Liver (tissue), 7 donors: ENCODE measurements at regions not wholly inside any gene's neighbourhood (a gene's known extent, or its start where the extent isn't known, plus 50 kb on each side); places are given as distances from the start of the nearest gene placed in this dataset.

Source experiments
- DNase-seq: peaks from one replicate; pipeline ENCODE4 v3.0.0-alpha.2; 2017; ENCODE audit warnings: low spot score
- H3K27ac ChIP-seq, 2 donors: one replicate each; pipeline ENCODE4 v1.7.0; 2013; ENCODE audit warnings: inconsistent platforms in 2 of 2, low read length in 2 of 2, control low read depth in 1 of 2, low read depth in 1 of 2, mild to moderate bottlenecking in 1 of 2
- H3K27me3 ChIP-seq, 4 donors: one replicate each; pipeline versions ENCODE4 v1.6.1 to v1.7.0; 2013; ENCODE audit warnings: low read length in 3 of 4, inconsistent platforms in 1 of 4, mild to moderate bottlenecking in 1 of 4, moderate library complexity in 1 of 4; ENCODE audit not compliant: control insufficient read depth in 4 of 4, insufficient read depth in 4 of 4
- H3K36me3 ChIP-seq, 4 donors: one replicate each; pipeline versions ENCODE4 v1.6.1 to v1.7.0; 2013; ENCODE audit warnings: low read length in 3 of 4, mild to moderate bottlenecking in 3 of 4, low read depth in 1 of 4, moderate library complexity in 1 of 4; ENCODE audit not compliant: control insufficient read depth in 4 of 4, insufficient read depth in 3 of 4
- H3K4me1 ChIP-seq, 4 donors: one replicate each; pipeline versions ENCODE4 v1.6.1 to v1.7.0; 2013; ENCODE audit warnings: low read length in 3 of 4, mild to moderate bottlenecking in 3 of 4, moderate library complexity in 1 of 4; ENCODE audit not compliant: control insufficient read depth in 4 of 4, insufficient read depth in 4 of 4
- H3K4me3 ChIP-seq, 3 donors: one replicate each; pipeline versions ENCODE4 v1.6.1 to v1.7.0; 2013; ENCODE audit warnings: low read length in 3 of 3, control low read depth in 1 of 3, low read depth in 1 of 3, mild to moderate bottlenecking in 1 of 3
- H3K9ac ChIP-seq, 2 donors: one replicate each; pipeline ENCODE4 v1.7.0; 2013; ENCODE audit warnings: low read length in 2 of 2, mild to moderate bottlenecking in 2 of 2, moderate library complexity in 2 of 2, control low read depth in 1 of 2, low read depth in 1 of 2
- H3K9me3 ChIP-seq, 4 donors: one replicate each; pipeline versions ENCODE4 v1.6.1 to v1.7.0; 2013; ENCODE audit warnings: low read length in 3 of 4; ENCODE audit not compliant: control insufficient read depth in 4 of 4
- ATF3 ChIP-seq: IDR thresholded peaks from 2 replicates; pipeline ENCODE4 v1.6.1; 2016; ENCODE audit warnings: antibody characterized with exemption
- EGR1 ChIP-seq, 2 donors: IDR thresholded peaks; 2 replicates each; pipeline ENCODE4 v1.6.1; 2016 to 2018; ENCODE audit warnings: antibody characterized with exemption in 2 of 2, low read depth in 2 of 2
- FOXA1 ChIP-seq: IDR thresholded peaks from 2 replicates; pipeline ENCODE4 v1.6.1; 2016; ENCODE audit warnings: antibody characterized with exemption
- FOXA2 ChIP-seq: IDR thresholded peaks from 2 replicates; pipeline ENCODE4 v1.6.1; 2016; ENCODE audit warnings: antibody characterized with exemption
- GABPA ChIP-seq, 2 donors: IDR thresholded peaks in 1 of 2; conservative IDR thresholded peaks in 1 of 2; 2 replicates each; pipeline ENCODE4 v1.6.1; 2016; ENCODE audit warnings: antibody characterized with exemption in 2 of 2, mild to moderate bottlenecking in 1 of 2, moderate library complexity in 1 of 2
- HNF4A ChIP-seq, 2 donors: conservative IDR thresholded peaks; 2 replicates each; pipeline ENCODE4 v1.6.1; 2016; ENCODE audit warnings: antibody characterized with exemption in 2 of 2, mild to moderate bottlenecking in 2 of 2
- HNF4G ChIP-seq: IDR thresholded peaks from 2 replicates; pipeline ENCODE4 v1.6.1; 2016; ENCODE audit warnings: antibody characterized with exemption
- JUND ChIP-seq, 2 donors: IDR thresholded peaks; 2 replicates each; pipeline ENCODE4 v1.6.1; 2016; ENCODE audit warnings: antibody characterized with exemption in 2 of 2
- MAX ChIP-seq: IDR thresholded peaks from 2 replicates; pipeline ENCODE4 v1.6.1; 2016; ENCODE audit warnings: antibody characterized with exemption
- NR2F2 ChIP-seq: IDR thresholded peaks from 2 replicates; pipeline ENCODE4 v1.6.1; 2016; ENCODE audit warnings: antibody characterized with exemption
- RAD21 ChIP-seq, 2 donors: IDR thresholded peaks; 2 replicates each; pipeline ENCODE4 v1.6.1; 2016; ENCODE audit warnings: antibody characterized with exemption in 2 of 2, mild to moderate bottlenecking in 2 of 2
- REST ChIP-seq: IDR thresholded peaks from 2 replicates; pipeline ENCODE4 v1.6.1; 2016; ENCODE audit warnings: antibody characterized with exemption, mild to moderate bottlenecking
- TAF1 ChIP-seq: conservative IDR thresholded peaks from 2 replicates; pipeline ENCODE4 v1.6.1; 2016; ENCODE audit warnings: antibody characterized with exemption, mild to moderate bottlenecking
- YY1 ChIP-seq: IDR thresholded peaks from 2 replicates; pipeline ENCODE4 v1.6.1; 2016; ENCODE audit warnings: antibody characterized with exemption, mild to moderate bottlenecking
- ZBTB33 ChIP-seq: IDR thresholded peaks from 2 replicates; pipeline ENCODE4 v1.6.1; 2016; ENCODE audit warnings: antibody characterized with exemption
- WGBS: extraction: QIAGEN DNeasy Blood & Tissue Kit; methylation state at CpG from one replicate; pipeline ENCODE4 v1.1.7; 2013; 5-methylcytosine and 5-hydroxymethylcytosine counted together
- donor health status: healthy.
- donor health status: healthy.
- donor health status: healthy.
- donor health status: healthy.

GRCh38 chr7:19209166-19209696 is 64.0 kb upstream of the FERD3L start (continued):
- no peak for TF ChIP-seq ZBTB33
- TF ChIP-seq TAF1: no peak
- no peak for TF ChIP-seq ATF3
- TF ChIP-seq RAD21 (IDR thresholded peaks at IDR 0.05): no peak
- no peak for TF ChIP-seq GABPA (IDR thresholded peaks at IDR 0.05 in 1 of 2, conservative IDR thresholded peaks at IDR 0.05 in 1 of 2)

DNA sequence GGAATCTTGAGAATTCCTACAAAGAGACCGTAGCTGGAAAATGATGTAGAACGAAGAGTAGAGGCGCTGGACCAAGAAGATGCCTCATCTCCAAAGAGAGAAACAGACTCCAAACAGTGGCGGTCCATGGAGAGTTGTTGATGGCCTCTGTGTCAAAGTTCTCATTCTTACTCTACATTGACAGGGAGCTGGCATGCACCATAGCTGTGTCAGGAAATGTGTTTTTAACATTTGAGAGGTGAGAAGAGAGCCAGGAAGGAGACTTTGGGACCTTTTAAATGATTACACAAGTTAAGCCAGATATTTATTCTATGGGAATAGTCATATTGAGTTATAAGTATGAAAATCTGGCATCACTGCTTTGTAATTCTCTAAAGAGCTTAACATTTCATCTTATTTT is 61.5 kb upstream of the FERD3L start:
- H3K4me3 ChIP-seq: no peak overlapping the region
- DNase-seq: no peak
- no peak overlapping the region for H3K9ac ChIP-seq
- no peak overlapping the region for H3K27ac ChIP-seq
- H3K4me1 ChIP-seq: no peaks in the 10 kb centered on the region
- no peaks in the 10 kb centered on the region for H3K27me3 ChIP-seq
- H3K36me3 ChIP-seq: no peaks in the 10 kb centered on the region
- WGBS: 80% methylated on average over 4 of the region's 4 CpGs
- H3K9me3 ChIP-seq: no peaks in the 10 kb centered on the region
- TF ChIP-seq NR2F2 (no peak), FOXA2 (no peak), YY1 (no peak), FOXA1 (no peak), ZBTB33 (no peak), EGR1 (IDR thresholded peaks at IDR 0.05; ENCODE audit: low read depth in 2 of 2) (no peak), HNF4A (conservative IDR thresholded peaks at IDR 0.05) (no peak), REST (no peak), MAX (no peak)

DNA sequence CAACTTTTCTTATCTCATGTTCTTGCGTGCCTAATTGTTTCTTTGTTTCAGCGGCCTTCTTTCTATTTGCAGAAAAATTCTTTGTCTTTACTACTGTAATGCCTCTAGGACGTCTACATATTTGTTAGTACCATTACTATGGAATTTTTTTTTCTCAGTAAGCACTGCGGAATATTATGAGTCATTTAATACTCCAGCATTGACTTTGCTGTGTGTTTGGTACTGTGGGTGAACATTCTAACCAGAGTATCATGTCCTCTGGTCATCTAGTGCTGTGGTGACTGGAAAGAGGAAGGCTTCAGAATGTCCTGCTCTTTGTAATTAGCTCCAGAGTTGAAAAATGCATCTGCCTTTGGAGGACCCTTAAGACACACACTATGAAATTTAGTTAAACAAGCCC is 58.5 kb upstream of the FERD3L start:
- no peaks in the 10 kb centered on the region for H3K9me3 ChIP-seq
- H3K4me1 ChIP-seq: no peaks in the 10 kb centered on the region
- no peaks in the 10 kb centered on the region for H3K27me3 ChIP-seq
- no peak for DNase-seq
- H3K4me3 ChIP-seq: no peak overlapping the region
- 65% methylated on average over 4 of the region's 4 CpGs for WGBS
- H3K9ac ChIP-seq: no peak overlapping the region
- H3K27ac ChIP-seq: no peak overlapping the region
- no peaks in the 10 kb centered on the region for H3K36me3 ChIP-seq
- TF ChIP-seq HNF4A (conservative IDR thresholded peaks at IDR 0.05) (no peak), JUND (IDR thresholded peaks at IDR 0.05) (no peak), ATF3 (no peak), FOXA2 (no peak), RAD21 (IDR thresholded peaks at IDR 0.05) (no peak), FOXA1 (no peak), GABPA (IDR thresholded peaks at IDR 0.05 in 1 of 2, conservative IDR thresholded peaks at IDR 0.05 in 1 of 2) (no peak), YY1 (no peak), HNF4G (no peak), ZBTB33 (no peak), EGR1 (IDR thresholded peaks at IDR 0.05; ENCODE audit: low read depth in 2 of 2) (no peak), REST (no peak)
